ENCODE measurements at regions not wholly inside any gene's neighbourhood (a gene's known extent, or its start where the extent isn't known, plus 50 kb on each side); places are given as distances from the start of the nearest gene placed in this dataset.
A peak's percentile ranks its signal among the peaks of the same experiment; 100 is the strongest.

GRCh38 chr11:69992943-69993694 is 85.0 kb upstream of the ANO1 start:
- Histone ChIP-seq H3K27me3 (replicated peaks in 1 of 7) (peaks cover 0 to 44% (median 0%) of the 10 kb centered on the region in 7 donors), H3K9me3 (peaks cover 0 to 19% (median 11%) of the 10 kb centered on the region in 8 donors), H3K36me3 (no peaks in the 10 kb centered on the region), H3K4me1 (no peaks in the 10 kb centered on the region), H3K27ac (no peak overlapping the region), H3K4me3 (no peak overlapping the region)
- no peak for TF ChIP-seq POLR2A (IDR thresholded peaks at IDR 0.05)
- no peak for TF ChIP-seq POLR2AphosphoS5 (IDR thresholded peaks at IDR 0.05)
- TF ChIP-seq, protein P1, sequence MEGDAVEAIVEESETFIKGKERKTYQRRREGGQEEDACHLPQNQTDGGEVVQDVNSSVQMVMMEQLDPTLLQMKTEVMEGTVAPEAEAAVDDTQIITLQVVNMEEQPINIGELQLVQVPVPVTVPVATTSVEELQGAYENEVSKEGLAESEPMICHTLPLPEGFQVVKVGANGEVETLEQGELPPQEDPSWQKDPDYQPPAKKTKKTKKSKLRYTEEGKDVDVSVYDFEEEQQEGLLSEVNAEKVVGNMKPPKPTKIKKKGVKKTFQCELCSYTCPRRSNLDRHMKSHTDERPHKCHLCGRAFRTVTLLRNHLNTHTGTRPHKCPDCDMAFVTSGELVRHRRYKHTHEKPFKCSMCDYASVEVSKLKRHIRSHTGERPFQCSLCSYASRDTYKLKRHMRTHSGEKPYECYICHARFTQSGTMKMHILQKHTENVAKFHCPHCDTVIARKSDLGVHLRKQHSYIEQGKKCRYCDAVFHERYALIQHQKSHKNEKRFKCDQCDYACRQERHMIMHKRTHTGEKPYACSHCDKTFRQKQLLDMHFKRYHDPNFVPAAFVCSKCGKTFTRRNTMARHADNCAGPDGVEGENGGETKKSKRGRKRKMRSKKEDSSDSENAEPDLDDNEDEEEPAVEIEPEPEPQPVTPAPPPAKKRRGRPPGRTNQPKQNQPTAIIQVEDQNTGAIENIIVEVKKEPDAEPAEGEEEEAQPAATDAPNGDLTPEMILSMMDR (IDR thresholded peaks at IDR 0.05 in 8 of 11, conservative IDR thresholded peaks at IDR 0.05 in 3 of 11), result no peak
- peak; percentile 27 for DNase-seq
- 80 to 93% (median 85%) methylated on average over 6 of the region's 6 CpGs for WGBS, 5 donors
- intact Hi-C loops (cut with DNase I; ENCODE audit: low total_unique reads), result no loop called here

GRCh38 chr11:69994810-69995209 is 83.3 kb upstream of the ANO1 start:
- H3K9me3 ChIP-seq, result peaks cover 0 to 19% (median 11%) of the 10 kb centered on the region in 8 donors
- no peak overlapping the region for H3K4me3 ChIP-seq
- peaks cover 0 to 37% (median 0%) of the 10 kb centered on the region in 7 donors for H3K27me3 ChIP-seq (replicated peaks in 1 of 7)
- TF ChIP-seq POLR2AphosphoS5 (IDR thresholded peaks at IDR 0.05), result no peak
- no peak for TF ChIP-seq POLR2A (IDR thresholded peaks at IDR 0.05)
- TF ChIP-seq, protein P1 (IDR thresholded peaks at IDR 0.05 in 8 of 11, conservative IDR thresholded peaks at IDR 0.05 in 3 of 11), result no peak
- no peaks in the 10 kb centered on the region for H3K36me3 ChIP-seq
- no peak for DNase-seq
- 74 to 91% (median 83%) methylated on average over 3 of the region's 3 CpGs for WGBS, 5 donors
- no peak overlapping the region for H3K27ac ChIP-seq
- no peaks in the 10 kb centered on the region for H3K4me1 ChIP-seq
- intact Hi-C loops (cut with DNase I; ENCODE audit: low total_unique reads), result no loop called here

- H3K4me1 ChIP-seq, result no peaks in the 10 kb centered on the region
- no peak overlapping the region for H3K4me3 ChIP-seq
- peaks cover 0 to 19% (median 11%) of the 10 kb centered on the region in 8 donors for H3K9me3 ChIP-seq
- H3K36me3 ChIP-seq, result no peaks in the 10 kb centered on the region
- no peak overlapping the region for H3K27ac ChIP-seq
- WGBS, 5 donors, result 82 to 88% (median 87%) methylated on average over 10 of the region's 10 CpGs
- DNase-seq, result no peak
- TF ChIP-seq POLR2A (IDR thresholded peaks at IDR 0.05), result no peak
- TF ChIP-seq, protein P1 (IDR thresholded peaks at IDR 0.05 in 8 of 11, conservative IDR thresholded peaks at IDR 0.05 in 3 of 11), result no peak
- no peak for TF ChIP-seq POLR2AphosphoS5 (IDR thresholded peaks at IDR 0.05)
- H3K27me3 ChIP-seq (replicated peaks in 1 of 7), result peaks cover 0 to 37% (median 0%) of the 10 kb centered on the region in 7 donors
- intact Hi-C loops (cut with DNase I; ENCODE audit: low total_unique reads), result no loop called here
Observed at GRCh38 chr11:69995697-69996096, 82.4 kb upstream of the ANO1 start.

DNA sequence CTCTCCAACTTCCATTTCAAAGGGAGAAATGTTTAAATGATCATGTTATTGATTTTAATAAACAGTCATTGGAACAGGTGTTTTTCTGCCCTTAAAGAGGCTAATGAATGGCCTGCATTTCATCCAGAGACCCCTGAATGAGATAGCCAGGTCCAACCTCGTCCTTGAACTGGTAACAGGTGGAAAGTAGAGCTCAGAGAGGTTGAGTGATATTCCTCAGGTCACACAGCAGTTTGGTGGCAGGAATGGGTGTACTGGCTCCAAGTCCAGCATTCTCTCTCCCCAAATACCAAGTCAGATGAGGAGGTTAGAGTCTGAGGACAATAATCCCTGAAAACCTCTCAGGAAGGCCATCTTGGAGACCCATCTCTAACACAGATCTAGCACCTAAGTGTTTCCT is 81.7 kb upstream of the ANO1 start:
- peaks cover 0 to 19% (median 11%) of the 10 kb centered on the region in 8 donors for H3K9me3 ChIP-seq
- H3K36me3 ChIP-seq, result no peaks in the 10 kb centered on the region
- peaks cover 0 to 37% (median 0%) of the 10 kb centered on the region in 7 donors for H3K27me3 ChIP-seq (replicated peaks in 1 of 7)
- 31 to 53% (median 42%) methylated on average over 1 of the region's 1 CpG for WGBS, 5 donors
- no peak for DNase-seq
- H3K4me1 ChIP-seq, result no peaks in the 10 kb centered on the region
- TF ChIP-seq POLR2AphosphoS5 (IDR thresholded peaks at IDR 0.05) (no peak), POLR2A (IDR thresholded peaks at IDR 0.05) (no peak)
- TF ChIP-seq, protein P1 (IDR thresholded peaks at IDR 0.05 in 8 of 11, conservative IDR thresholded peaks at IDR 0.05 in 3 of 11), result no peak
- no peak overlapping the region for H3K27ac ChIP-seq
- H3K4me3 ChIP-seq, result no peak overlapping the region
- intact Hi-C loops (cut with DNase I; ENCODE audit: low total_unique reads), result no loop called here

All from spleen (tissue), 11 donors.